ENCODE measurements at regions not wholly inside any gene's neighbourhood (a gene's known extent, or its start where the extent isn't known, plus 50 kb on each side); places are given as distances from the start of the nearest gene placed in this dataset.

DNA sequence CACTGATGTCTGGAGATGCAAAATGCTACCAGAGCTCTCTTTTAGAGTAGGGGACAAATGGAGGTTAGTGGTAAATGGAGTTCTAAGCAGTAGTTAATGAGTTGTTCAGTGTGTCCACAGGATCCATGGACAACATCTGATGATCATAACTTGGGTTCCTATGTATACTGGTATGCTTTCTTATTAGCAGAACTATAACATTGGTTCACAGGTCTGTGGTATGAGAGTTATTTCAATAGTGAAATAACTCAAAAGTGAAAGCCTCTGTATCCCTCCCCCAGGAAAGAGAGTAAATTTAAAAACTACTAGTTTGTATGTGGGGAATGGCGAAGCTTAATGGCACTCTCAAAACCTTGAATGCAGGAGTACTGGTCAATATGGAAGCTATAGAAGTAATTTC, 363.5 kb upstream of the EMCN start:
- Histone ChIP-seq H2AFZ (ENCODE audit: low read depth, low read length, poor library complexity, severe bottlenecking) (no peak overlapping the region), H4K20me1 (ENCODE audit: insufficient read depth) (no peaks in the 10 kb centered on the region), H3K27me3 (ENCODE audit: insufficient read depth, low read length) (no peaks in the 10 kb centered on the region), H3K79me2 (ENCODE audit: insufficient read depth, low read length) (no peaks in the 10 kb centered on the region), H3K9me2 (ENCODE audit: insufficient read depth) (no peaks in the 10 kb centered on the region), H3K4me3 (replicated peaks in 1 of 2; ENCODE audit: low read depth in 1 of 2, low read length in 2 of 2) (no peak overlapping the region), H3K27ac (ENCODE audit: low read depth, low read length) (no peak overlapping the region), H3K4me1 (ENCODE audit: control insufficient read depth in 1 of 2, insufficient read depth in 2 of 2, low read length in 2 of 2) (no peaks in the 10 kb centered on the region), H3K9ac (ENCODE audit: low read length) (no peak overlapping the region), H3K4me2 (ENCODE audit: low read length) (no peak overlapping the region), H3K9me3 (ENCODE audit: control insufficient read depth in 1 of 2, insufficient read depth in 1 of 2, low read depth in 1 of 2, low read length in 2 of 2) (peaks cover 0 to 9% of the 10 kb centered on the region in 2 experiments; a peak in 1 of 4 replicates), H3K36me3 (ENCODE audit: control insufficient read depth in 1 of 2, insufficient read depth in 2 of 2, low read length in 2 of 2) (no peaks in the 10 kb centered on the region)
- TF ChIP-seq RAD21 (IDR thresholded peaks at IDR 0.05; ENCODE audit: low read depth): no peak
- no peak for TF ChIP-seq POLR2AphosphoS5 (IDR thresholded peaks at IDR 0.05; ENCODE audit: low read depth, low read length)
- TF ChIP-seq JUND (IDR thresholded peaks at IDR 0.05): no peak
- TF ChIP-seq ATF3 (IDR thresholded peaks at IDR 0.05): no peak
- TF ChIP-seq EZH2phosphoT487 (IDR thresholded peaks at IDR 0.05; ENCODE audit: borderline replicate concordance): no peak
- no peak for TF ChIP-seq FOSL1 (IDR thresholded peaks at IDR 0.05; ENCODE audit: low read depth)
- no peak for TF ChIP-seq YY1 (IDR thresholded peaks at IDR 0.05; ENCODE audit: extremely low read depth, insufficient replicate concordance, low read depth, low read length)
- TF ChIP-seq EZH2 (IDR thresholded peaks at IDR 0.05): no peak
- TF ChIP-seq, protein P1, sequence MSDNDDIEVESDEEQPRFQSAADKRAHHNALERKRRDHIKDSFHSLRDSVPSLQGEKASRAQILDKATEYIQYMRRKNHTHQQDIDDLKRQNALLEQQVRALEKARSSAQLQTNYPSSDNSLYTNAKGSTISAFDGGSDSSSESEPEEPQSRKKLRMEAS (IDR thresholded peaks at IDR 0.05): no peak
- no peak for TF ChIP-seq EGR1 (IDR thresholded peaks at IDR 0.05; ENCODE audit: low read depth)
- no peak for TF ChIP-seq CEBPB (IDR thresholded peaks at IDR 0.05; ENCODE audit: low read depth)
- no peak for TF ChIP-seq POLR2A (IDR thresholded peaks at IDR 0.05; ENCODE audit: borderline replicate concordance, extremely low read depth, insufficient read depth, insufficient read length)
- no peak for TF ChIP-seq CTCF (IDR thresholded peaks at IDR 0.05 in 2 of 3, conservative IDR thresholded peaks at IDR 0.05 in 1 of 3; ENCODE audit: borderline replicate concordance in 1 of 3, insufficient read depth in 1 of 3, low read depth in 2 of 3, low read length in 2 of 3)
- no peak for TF ChIP-seq ZBTB33 (IDR thresholded peaks at IDR 0.05; ENCODE audit: extremely low read depth, insufficient replicate concordance, low read length)
- no peak for TF ChIP-seq ZNF274 (IDR thresholded peaks at IDR 0.05; ENCODE audit: low read depth, low read length)
- TF ChIP-seq SIN3A (IDR thresholded peaks at IDR 0.05; ENCODE audit: low read depth): no peak
- TF ChIP-seq CBX3 (IDR thresholded peaks at IDR 0.05; ENCODE audit: low read depth): no peak
- no TSS peak for BruUV-seq (replicated peaks)
- ChIA-PET CTCF (no interaction called here), POLR2A (no interaction called here), RAD21 (ENCODE audit: low non-redundant PET in 1 of 2, low total read pairs in 2 of 2, uncharacterized antibody in 2 of 2, unreplicated experiment in 2 of 2) (no interaction called here)
- ATAC-seq (no peak), DNase-seq (ENCODE audit: low read depth, low spot score) (no peak)
- intact Hi-C loops (cut with micrococcal nuclease): no loop called here
